ENCODE measurements at regions not wholly inside any gene's neighbourhood (a gene's known extent, or its start where the extent isn't known, plus 50 kb on each side); places are given as distances from the start of the nearest gene placed in this dataset.
"Not testable (repeated sequence)": the region's sequence is repeated elsewhere in the genome, so short reads cannot be mapped to it uniquely, and the experiment has no call there.

GRCh38 chr9:33687779-33688178, 107.6 kb upstream of the PRSS3 start:
- DNase-seq (ENCODE audit: low read depth, low spot score) = no peak

GRCh38 chr9:33690143-33690933, 105.0 kb upstream of the PRSS3 start:
- no peak overlapping the region for H3K27ac ChIP-seq
- no peak for DNase-seq (ENCODE audit: low read depth, low spot score)

More at GRCh38 chr9:33687779-33688178, 107.6 kb upstream of the PRSS3 start:
- no peak overlapping the region for H3K27ac ChIP-seq

GRCh38 chr9:33695299-33695698, 100.1 kb upstream of the PRSS3 start:
- H3K27ac ChIP-seq = no peak overlapping the region
- DNase-seq (ENCODE audit: low read depth, low spot score) = no peak

- H3K27ac ChIP-seq = no peak overlapping the region
- DNase-seq (ENCODE audit: low read depth, low spot score) = no peak
Measured at GRCh38 chr9:33695856-33696255, 99.5 kb upstream of the PRSS3 start.

- no peak for DNase-seq (ENCODE audit: low read depth, low spot score)
Measured at GRCh38 chr9:33697171-33697570, 98.2 kb upstream of the PRSS3 start.

GRCh38 chr9:33698267-33698666, 97.1 kb upstream of the PRSS3 start:
- no peak overlapping the region for H3K27ac ChIP-seq
- DNase-seq (ENCODE audit: low read depth, low spot score) = no peak

More at GRCh38 chr9:33697171-33697570, 98.2 kb upstream of the PRSS3 start:
- no peak overlapping the region for H3K27ac ChIP-seq

- H3K27ac ChIP-seq; DNase-seq (ENCODE audit: low read depth, low spot score): not testable (repeated sequence)
Measured at GRCh38 chr9:33700940-33701339, 94.4 kb upstream of the PRSS3 start.

- no peak overlapping the region for H3K27ac ChIP-seq
Measured at GRCh38 chr9:33703430-33704102, 91.8 kb upstream of the PRSS3 start.

GRCh38 chr9:33705440-33705839, 89.9 kb upstream of the PRSS3 start:
- DNase-seq (ENCODE audit: low read depth, low spot score); H3K27ac ChIP-seq: not testable (repeated sequence)

More at GRCh38 chr9:33703430-33704102, 91.8 kb upstream of the PRSS3 start:
- DNase-seq (ENCODE audit: low read depth, low spot score) = no peak

GRCh38 chr9:33708441-33708840, 86.9 kb upstream of the PRSS3 start:
- DNase-seq (ENCODE audit: low read depth, low spot score) = no peak

GRCh38 chr9:33709269-33709668, 86.1 kb upstream of the PRSS3 start:
- DNase-seq (ENCODE audit: low read depth, low spot score) = no peak
- no peak overlapping the region for H3K27ac ChIP-seq

More at GRCh38 chr9:33708441-33708840, 86.9 kb upstream of the PRSS3 start:
- H3K27ac ChIP-seq = no peak overlapping the region

GRCh38 chr9:33711418-33711817, 83.9 kb upstream of the PRSS3 start:
- DNase-seq (ENCODE audit: low read depth, low spot score); H3K27ac ChIP-seq: not testable (repeated sequence)

GRCh38 chr9:33714989-33715388, 80.4 kb upstream of the PRSS3 start:
- no peak for DNase-seq (ENCODE audit: low read depth, low spot score)
- no peak overlapping the region for H3K27ac ChIP-seq

GRCh38 chr9:33718987-33719386, 76.4 kb upstream of the PRSS3 start:
- no peak for DNase-seq (ENCODE audit: low read depth, low spot score)

GRCh38 chr9:33719581-33720374, 75.6 kb upstream of the PRSS3 start:
- no peak for DNase-seq (ENCODE audit: low read depth, low spot score)
- H3K27ac ChIP-seq = no peak overlapping the region

More at GRCh38 chr9:33718987-33719386, 76.4 kb upstream of the PRSS3 start:
- H3K27ac ChIP-seq = no peak overlapping the region

GRCh38 chr9:33721674-33722358, 73.5 kb upstream of the PRSS3 start:
- no peak for DNase-seq (ENCODE audit: low read depth, low spot score)
- H3K27ac ChIP-seq = no peak overlapping the region

GRCh38 chr9:33722359-33722675, 73.0 kb upstream of the PRSS3 start:
- no peak for DNase-seq (ENCODE audit: low read depth, low spot score)
- no peak overlapping the region for H3K27ac ChIP-seq

- no peak overlapping the region for H3K27ac ChIP-seq
- no peak for DNase-seq (ENCODE audit: low read depth, low spot score)
Measured at GRCh38 chr9:33728613-33729012, 66.7 kb upstream of the PRSS3 start.

- H3K27ac ChIP-seq = no peak overlapping the region
- no peak for DNase-seq (ENCODE audit: low read depth, low spot score)
Measured at GRCh38 chr9:33731142-33731541, 64.2 kb upstream of the PRSS3 start.

GRCh38 chr9:33731625-33732024, 63.7 kb upstream of the PRSS3 start:
- no peak overlapping the region for H3K27ac ChIP-seq
- no peak for DNase-seq (ENCODE audit: low read depth, low spot score)

Measured in epithelial cell of prostate (primary cell).